PC-9 (cell line): ENCODE measurements at regions not wholly inside any gene's neighbourhood (a gene's known extent, or its start where the extent isn't known, plus 50 kb on each side); places are given as distances from the start of the nearest gene placed in this dataset.

ENCODE experiments used
- CTCF ChIP-seq: fragments of 200-600 bp; sonication (generic); conservative IDR thresholded peaks from 2 replicates; pipeline ENCODE4 v1.6.1; 2017; ENCODE audit warnings: mixed run types, antibody characterized with exemption, mild to moderate bottlenecking, moderate library complexity
- EZH2 ChIP-seq: fragments of 200-600 bp; sonication (generic); IDR thresholded peaks from 2 replicates; pipeline ENCODE4 v1.8.0; 2017; ENCODE audit warnings: antibody characterized with exemption, low read depth

GRCh38 chr2:82278416-82278815, 1973.9 kb upstream of the LRRTM1 start:
- TF ChIP-seq CTCF (no peak), EZH2 (no peak)
